ENCODE measurements at regions not wholly inside any gene's neighbourhood (a gene's known extent, or its start where the extent isn't known, plus 50 kb on each side); places are given as distances from the start of the nearest gene placed in this dataset.

DNA sequence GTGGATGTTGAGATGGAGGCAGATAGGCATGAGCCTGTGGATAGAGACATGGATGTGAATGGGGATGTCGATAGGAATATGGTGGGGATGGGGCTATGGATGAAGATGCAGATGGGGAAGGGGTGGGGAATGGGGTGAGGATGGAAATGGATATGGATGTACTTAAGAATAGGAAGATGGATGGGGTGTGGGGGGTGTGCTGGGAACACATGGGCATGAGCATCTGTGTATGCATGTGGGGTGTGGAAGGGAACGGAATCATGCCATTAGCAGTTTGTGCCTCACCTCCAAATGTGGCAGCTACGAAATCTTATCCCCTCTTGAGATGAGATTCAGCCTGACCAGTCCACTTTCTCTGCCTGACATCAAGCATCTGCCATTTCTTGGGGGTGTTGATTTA is 359.5 kb upstream of the MGMT start:
- H3K36me3 Mint-ChIP-seq (ENCODE audit: low read depth): no peaks in the 10 kb centered on the region
- H3K4me3 Mint-ChIP-seq: no peak overlapping the region
- H3K9me3 Mint-ChIP-seq: no peaks in the 10 kb centered on the region
- no peak overlapping the region for H3K27ac Mint-ChIP-seq
- peaks cover 27% of the 10 kb centered on the region for H3K27me3 Mint-ChIP-seq (ENCODE audit: low read depth)
- peaks cover 11% of the 10 kb centered on the region for H3K4me1 Mint-ChIP-seq
- TF ChIP-seq, protein P1, sequence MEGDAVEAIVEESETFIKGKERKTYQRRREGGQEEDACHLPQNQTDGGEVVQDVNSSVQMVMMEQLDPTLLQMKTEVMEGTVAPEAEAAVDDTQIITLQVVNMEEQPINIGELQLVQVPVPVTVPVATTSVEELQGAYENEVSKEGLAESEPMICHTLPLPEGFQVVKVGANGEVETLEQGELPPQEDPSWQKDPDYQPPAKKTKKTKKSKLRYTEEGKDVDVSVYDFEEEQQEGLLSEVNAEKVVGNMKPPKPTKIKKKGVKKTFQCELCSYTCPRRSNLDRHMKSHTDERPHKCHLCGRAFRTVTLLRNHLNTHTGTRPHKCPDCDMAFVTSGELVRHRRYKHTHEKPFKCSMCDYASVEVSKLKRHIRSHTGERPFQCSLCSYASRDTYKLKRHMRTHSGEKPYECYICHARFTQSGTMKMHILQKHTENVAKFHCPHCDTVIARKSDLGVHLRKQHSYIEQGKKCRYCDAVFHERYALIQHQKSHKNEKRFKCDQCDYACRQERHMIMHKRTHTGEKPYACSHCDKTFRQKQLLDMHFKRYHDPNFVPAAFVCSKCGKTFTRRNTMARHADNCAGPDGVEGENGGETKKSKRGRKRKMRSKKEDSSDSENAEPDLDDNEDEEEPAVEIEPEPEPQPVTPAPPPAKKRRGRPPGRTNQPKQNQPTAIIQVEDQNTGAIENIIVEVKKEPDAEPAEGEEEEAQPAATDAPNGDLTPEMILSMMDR (IDR thresholded peaks at IDR 0.05; ENCODE audit: unreplicated experiment in 3 of 3): no peak

DNA sequence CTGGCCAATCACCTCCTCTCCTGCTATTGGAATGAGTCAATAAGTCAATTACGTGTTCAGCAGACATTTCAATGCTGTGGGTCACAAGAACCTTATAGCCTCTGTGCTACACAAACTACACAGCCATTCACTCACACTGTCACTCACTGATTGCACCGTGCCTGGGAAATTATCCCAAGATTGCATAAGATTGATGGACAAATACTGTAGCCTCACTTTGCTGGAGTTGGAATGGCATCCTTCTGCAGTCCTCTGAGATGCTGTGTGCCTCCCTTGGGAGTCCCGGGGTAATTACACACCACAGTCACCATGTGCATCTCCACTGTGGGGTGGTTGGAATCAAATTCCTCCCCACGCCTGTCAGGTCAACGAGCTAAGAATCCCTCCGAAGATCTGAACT is 358.7 kb upstream of the MGMT start:
- H3K27me3 Mint-ChIP-seq (ENCODE audit: low read depth): peaks cover 31% of the 10 kb centered on the region
- no peaks in the 10 kb centered on the region for H3K36me3 Mint-ChIP-seq (ENCODE audit: low read depth)
- no peaks in the 10 kb centered on the region for H3K9me3 Mint-ChIP-seq
- TF ChIP-seq, protein P1 (IDR thresholded peaks at IDR 0.05; ENCODE audit: unreplicated experiment in 3 of 3): no peak
- no peak overlapping the region for H3K27ac Mint-ChIP-seq
- H3K4me3 Mint-ChIP-seq: no peak overlapping the region
- H3K4me1 Mint-ChIP-seq: peaks cover 11% of the 10 kb centered on the region

DNA sequence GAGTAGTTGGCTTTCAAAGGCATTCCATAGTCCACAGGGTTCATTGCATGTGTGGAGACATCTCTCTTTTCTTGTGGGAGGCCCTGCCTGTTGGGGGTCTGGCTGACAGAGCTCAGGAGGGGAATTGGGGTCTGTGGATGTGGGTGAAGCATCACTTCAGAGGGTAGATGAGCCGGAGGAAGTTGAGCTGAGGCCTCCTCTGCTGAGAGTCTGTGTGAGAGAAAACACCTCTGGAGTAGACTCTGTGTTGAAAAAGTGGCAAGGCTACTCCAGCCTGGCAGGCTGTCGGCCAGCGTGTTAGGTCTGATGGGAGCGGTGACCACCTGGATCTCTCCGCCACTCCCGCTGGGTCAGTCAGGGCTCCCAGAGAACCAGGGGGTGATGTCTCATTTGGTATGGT is 358.0 kb upstream of the MGMT start:
- Mint-ChIP-seq H3K27me3 (ENCODE audit: low read depth) (peaks cover 33% of the 10 kb centered on the region), H3K27ac (no peak overlapping the region), H3K36me3 (ENCODE audit: low read depth) (no peaks in the 10 kb centered on the region), H3K4me3 (no peak overlapping the region), H3K4me1 (peaks cover 11% of the 10 kb centered on the region), H3K9me3 (no peaks in the 10 kb centered on the region)
- TF ChIP-seq, protein P1 (IDR thresholded peaks at IDR 0.05; ENCODE audit: unreplicated experiment in 3 of 3): no peak

DNA sequence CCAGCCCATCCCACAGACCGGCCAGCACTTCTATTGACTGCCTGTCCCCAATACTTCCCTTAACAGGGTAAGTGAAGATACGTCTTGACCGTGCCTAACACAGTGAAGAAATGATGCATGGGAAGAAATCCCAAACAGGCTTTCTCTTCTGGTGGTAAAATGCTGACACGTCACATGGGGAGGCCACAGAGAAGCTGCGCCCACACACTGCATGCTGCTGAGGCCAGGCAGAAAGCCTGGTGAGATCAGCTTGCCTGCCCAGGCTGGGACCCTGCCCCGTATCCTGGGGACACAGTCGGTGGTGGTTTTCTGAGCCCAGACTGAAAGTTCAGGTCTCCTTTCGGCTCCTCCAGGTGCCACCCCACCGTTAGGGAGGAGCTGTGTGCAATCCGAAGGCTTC is 356.3 kb upstream of the MGMT start:
- peaks cover 2% of the 10 kb centered on the region for H3K4me1 Mint-ChIP-seq
- peaks cover 31% of the 10 kb centered on the region for H3K27me3 Mint-ChIP-seq (ENCODE audit: low read depth)
- H3K9me3 Mint-ChIP-seq: no peaks in the 10 kb centered on the region
- no peaks in the 10 kb centered on the region for H3K36me3 Mint-ChIP-seq (ENCODE audit: low read depth)
- H3K27ac Mint-ChIP-seq: no peak overlapping the region
- TF ChIP-seq, protein P1 (IDR thresholded peaks at IDR 0.05; ENCODE audit: unreplicated experiment in 3 of 3): no peak
- H3K4me3 Mint-ChIP-seq: no peak overlapping the region

DNA sequence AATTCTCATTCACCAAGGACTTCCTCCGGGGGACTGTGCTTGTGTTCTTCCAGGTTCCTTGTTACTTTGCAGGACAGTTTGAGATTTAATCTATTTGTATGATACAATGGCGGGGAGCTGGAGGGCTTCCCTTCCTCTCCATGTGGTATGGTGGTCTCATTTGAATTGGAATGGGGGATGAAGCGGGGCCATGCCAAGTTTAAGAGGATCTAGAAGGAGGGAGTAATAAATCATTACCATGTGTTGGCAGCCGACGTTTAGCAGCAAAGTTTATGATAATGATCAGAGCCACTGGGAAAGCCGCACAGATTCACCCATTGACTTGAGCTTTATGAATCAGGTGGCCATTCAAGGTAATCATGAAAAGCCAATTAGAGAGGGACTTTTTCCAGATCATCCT is 355.1 kb upstream of the MGMT start:
- Mint-ChIP-seq H3K4me3 (no peak overlapping the region), H3K36me3 (ENCODE audit: low read depth) (no peaks in the 10 kb centered on the region), H3K27ac (no peak overlapping the region), H3K27me3 (ENCODE audit: low read depth) (peaks cover 39% of the 10 kb centered on the region), H3K4me1 (no peaks in the 10 kb centered on the region), H3K9me3 (peaks cover 2% of the 10 kb centered on the region)
- TF ChIP-seq, protein P1 (IDR thresholded peaks at IDR 0.05; ENCODE audit: unreplicated experiment in 3 of 3): no peak

DNA sequence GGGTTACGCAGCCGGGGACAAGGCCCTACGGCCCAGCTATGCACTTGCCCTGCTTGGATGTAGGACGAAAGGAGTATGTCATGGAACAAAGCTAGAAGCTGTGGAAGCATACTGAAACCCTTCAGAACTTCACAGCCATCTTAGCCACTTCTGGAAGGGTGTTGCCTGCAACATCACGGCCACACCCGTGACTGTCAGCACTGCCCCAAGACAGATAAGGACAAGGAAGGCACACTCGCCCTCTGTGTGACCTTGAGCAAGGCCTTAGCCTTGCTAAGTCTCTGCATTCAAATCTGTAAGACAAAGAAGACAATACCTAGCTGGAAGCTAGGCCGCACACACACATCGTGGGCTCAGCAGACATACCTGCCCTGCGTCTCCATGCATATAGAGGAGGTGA is 352.5 kb upstream of the MGMT start:
- no peak overlapping the region for H3K4me3 Mint-ChIP-seq
- peaks cover 2% of the 10 kb centered on the region for H3K9me3 Mint-ChIP-seq
- TF ChIP-seq, protein P1 (IDR thresholded peaks at IDR 0.05; ENCODE audit: unreplicated experiment in 3 of 3): no peak

More for the DNA sequence above, 352.5 kb upstream of the MGMT start:
- no peaks in the 10 kb centered on the region for H3K36me3 Mint-ChIP-seq (ENCODE audit: low read depth)
- H3K27me3 Mint-ChIP-seq (ENCODE audit: low read depth): peaks cover 33% of the 10 kb centered on the region
- H3K4me1 Mint-ChIP-seq: no peaks in the 10 kb centered on the region
- no peak overlapping the region for H3K27ac Mint-ChIP-seq
